ENCODE measurements at regions not wholly inside any gene's neighbourhood (a gene's known extent, or its start where the extent isn't known, plus 50 kb on each side); places are given as distances from the start of the nearest gene placed in this dataset.

DNA sequence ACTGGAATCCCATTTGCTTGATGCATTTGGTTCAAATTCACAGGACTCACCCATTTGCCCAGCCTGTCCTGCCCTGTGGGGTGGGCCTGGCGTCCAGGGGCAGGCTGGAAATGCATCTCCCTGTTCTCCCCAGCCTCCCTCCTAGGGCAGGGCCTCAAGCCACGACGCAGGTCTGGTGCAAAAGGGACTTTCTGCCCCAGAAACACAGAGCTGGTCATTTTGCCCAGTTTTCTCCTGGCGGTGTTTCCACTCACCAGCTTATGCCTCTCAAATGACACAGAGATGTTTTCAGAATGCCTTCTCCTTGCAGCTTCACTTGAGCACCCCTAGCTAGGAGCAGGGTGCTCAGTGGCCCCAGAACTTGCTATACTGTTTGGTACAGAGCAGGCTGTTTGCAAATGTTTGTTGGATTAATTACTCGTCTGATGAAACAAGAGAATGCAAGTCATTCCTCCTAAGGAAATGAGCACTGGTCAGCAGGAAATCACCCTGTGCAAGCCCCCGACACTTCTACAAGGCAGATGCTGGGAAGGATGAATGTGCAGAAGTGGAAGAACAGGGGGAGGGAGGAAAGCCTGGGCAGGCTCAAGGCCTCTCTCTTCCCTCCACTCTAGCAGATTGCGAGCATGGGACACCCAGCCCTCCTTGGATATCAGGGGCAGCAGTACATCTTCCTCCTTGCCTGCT is 164.3 kb upstream of the APCDD1 start:
- TF ChIP-seq, protein P1, sequence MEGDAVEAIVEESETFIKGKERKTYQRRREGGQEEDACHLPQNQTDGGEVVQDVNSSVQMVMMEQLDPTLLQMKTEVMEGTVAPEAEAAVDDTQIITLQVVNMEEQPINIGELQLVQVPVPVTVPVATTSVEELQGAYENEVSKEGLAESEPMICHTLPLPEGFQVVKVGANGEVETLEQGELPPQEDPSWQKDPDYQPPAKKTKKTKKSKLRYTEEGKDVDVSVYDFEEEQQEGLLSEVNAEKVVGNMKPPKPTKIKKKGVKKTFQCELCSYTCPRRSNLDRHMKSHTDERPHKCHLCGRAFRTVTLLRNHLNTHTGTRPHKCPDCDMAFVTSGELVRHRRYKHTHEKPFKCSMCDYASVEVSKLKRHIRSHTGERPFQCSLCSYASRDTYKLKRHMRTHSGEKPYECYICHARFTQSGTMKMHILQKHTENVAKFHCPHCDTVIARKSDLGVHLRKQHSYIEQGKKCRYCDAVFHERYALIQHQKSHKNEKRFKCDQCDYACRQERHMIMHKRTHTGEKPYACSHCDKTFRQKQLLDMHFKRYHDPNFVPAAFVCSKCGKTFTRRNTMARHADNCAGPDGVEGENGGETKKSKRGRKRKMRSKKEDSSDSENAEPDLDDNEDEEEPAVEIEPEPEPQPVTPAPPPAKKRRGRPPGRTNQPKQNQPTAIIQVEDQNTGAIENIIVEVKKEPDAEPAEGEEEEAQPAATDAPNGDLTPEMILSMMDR (IDR thresholded peaks at IDR 0.05) = no peak
- TF ChIP-seq POLR2A (IDR thresholded peaks at IDR 0.05) = no peak
